VCaP (cell line): ENCODE measurements at regions not wholly inside any gene's neighbourhood (a gene's known extent, or its start where the extent isn't known, plus 50 kb on each side); places are given as distances from the start of the nearest gene placed in this dataset.
"Not testable (repeated sequence)": the region's sequence is repeated elsewhere in the genome, so short reads cannot be mapped to it uniquely, and the experiment has no call there.

Experiments used
- H3K27ac ChIP-seq: fragments of 450-650 bp; 2 replicates; pipeline ENCODE4 v1.5.1; 2017
- CTCF ChIP-seq: fragments of 450-650 bp; conservative IDR thresholded peaks from 2 replicates; pipeline ENCODE4 v1.5.1; 2017; ENCODE audit warnings: mild to moderate bottlenecking, moderate library complexity

GRCh38 chr2:61671561-61672315 is 133.6 kb upstream of the XPO1 start:
- H3K27ac ChIP-seq = peak overlapping the region; percentile 93
- TF ChIP-seq CTCF = no peak

GRCh38 chr2:61670591-61671501 is 132.7 kb upstream of the XPO1 start:
- no peak for TF ChIP-seq CTCF
- peak overlapping the region; percentile 93 for H3K27ac ChIP-seq

GRCh38 chr2:61664190-61664589 is 126.0 kb upstream of the XPO1 start:
- no peak for TF ChIP-seq CTCF
- H3K27ac ChIP-seq = no peak overlapping the region

- H3K27ac ChIP-seq = no peak overlapping the region
- TF ChIP-seq CTCF = no peak
Measured at GRCh38 chr2:61662990-61663389, 124.8 kb upstream of the XPO1 start.

- no peak; the same call in 1 of the 2 replicates for TF ChIP-seq CTCF
- H3K27ac ChIP-seq = peak overlapping the region; percentile 49
Measured at GRCh38 chr2:61660511-61661388, 122.6 kb upstream of the XPO1 start.

- peak; percentile 74 for TF ChIP-seq CTCF
- no peak overlapping the region for H3K27ac ChIP-seq
Measured at GRCh38 chr2:61658841-61659780, 121.0 kb upstream of the XPO1 start.

GRCh38 chr2:61649946-61650345 is 111.8 kb upstream of the XPO1 start:
- H3K27ac ChIP-seq = not testable (repeated sequence)
